Mesenteric fat pad (tissue), 1 donor: ENCODE measurements at regions not wholly inside any gene's neighbourhood (a gene's known extent, or its start where the extent isn't known, plus 50 kb on each side); places are given as distances from the start of the nearest gene placed in this dataset.

Experiments
- DNase-seq: peaks from one replicate; pipeline ENCODE4 v3.0.0-alpha.2; 2020; ENCODE audit warnings: low spot score
- donor health status: DM: yes; HTN: yes; CAD: no.

DNA sequence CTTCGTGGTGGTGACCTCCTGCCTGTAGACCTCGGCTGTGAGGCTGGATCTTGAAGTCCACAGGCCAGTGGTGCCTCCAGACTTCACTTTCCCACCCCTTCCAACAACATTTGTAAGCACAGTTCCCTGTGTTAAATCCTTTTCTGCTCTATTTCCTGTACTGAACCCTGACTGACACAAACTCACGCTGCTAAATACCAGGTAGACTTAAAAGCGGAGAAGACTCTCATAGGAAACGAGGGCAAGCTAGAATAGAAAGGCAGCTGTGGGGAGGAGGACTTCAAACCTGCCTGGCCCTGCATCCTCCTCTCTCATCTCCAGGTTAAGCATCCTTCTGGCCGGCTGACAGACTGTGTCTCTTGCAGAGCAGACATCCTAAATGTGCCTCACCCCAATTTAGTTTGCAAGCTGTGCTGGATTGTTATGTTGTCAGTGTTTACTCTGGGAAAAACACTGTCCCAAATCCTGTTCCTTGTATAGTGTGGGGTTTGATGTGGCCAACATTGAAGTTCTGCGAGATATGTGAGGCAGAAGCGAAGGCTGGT is 58.5 kb upstream of the LARS2 start:
- no peak for DNase-seq

- DNase-seq, result no peak
Measured at GRCh38 chr3:45330510-45331295, 57.7 kb upstream of the LARS2 start.

- no peak for DNase-seq
Measured at GRCh38 chr3:45332493-45332892, 55.9 kb upstream of the LARS2 start.

GRCh38 chr3:45332901-45333407 is 55.4 kb upstream of the LARS2 start:
- DNase-seq, result no peak

- DNase-seq, result no peak
Measured at GRCh38 chr3:45333549-45333948, 54.8 kb upstream of the LARS2 start.

GRCh38 chr3:45337839-45338470 is 50.4 kb upstream of the LARS2 start:
- peak; percentile 16 for DNase-seq
